Neural cell (in vitro differentiated cells): ENCODE measurements at regions not wholly inside any gene's neighbourhood (a gene's known extent, or its start where the extent isn't known, plus 50 kb on each side); places are given as distances from the start of the nearest gene placed in this dataset.

Experiments
- EP300 ChIP-seq: fragments of 450-650 bp; conservative IDR thresholded peaks from 2 replicates; pipeline ENCODE4 v1.6.1; 2014; ENCODE audit warnings: antibody characterized with exemption, mild to moderate bottlenecking, moderate library complexity; ENCODE audit not compliant: poor library complexity, severe bottlenecking
- TAF1 ChIP-seq: IDR thresholded peaks from 2 replicates; pipeline ENCODE4 v1.6.1; 2012; ENCODE audit warnings: low read depth
- TF ChIP-seq, protein P1 (sequence below): fragments of 450-650 bp; IDR thresholded peaks from 2 replicates; pipeline ENCODE4 v1.5.1; 2014; ENCODE audit warnings: antibody characterized with exemption, mild to moderate bottlenecking, moderate library complexity; ENCODE audit not compliant: poor library complexity, severe bottlenecking
- TF ChIP-seq, protein P2 (sequence below): IDR thresholded peaks from 2 replicates; pipeline ENCODE4 v1.6.1; 2012; ENCODE audit warnings: borderline replicate concordance

DNA sequence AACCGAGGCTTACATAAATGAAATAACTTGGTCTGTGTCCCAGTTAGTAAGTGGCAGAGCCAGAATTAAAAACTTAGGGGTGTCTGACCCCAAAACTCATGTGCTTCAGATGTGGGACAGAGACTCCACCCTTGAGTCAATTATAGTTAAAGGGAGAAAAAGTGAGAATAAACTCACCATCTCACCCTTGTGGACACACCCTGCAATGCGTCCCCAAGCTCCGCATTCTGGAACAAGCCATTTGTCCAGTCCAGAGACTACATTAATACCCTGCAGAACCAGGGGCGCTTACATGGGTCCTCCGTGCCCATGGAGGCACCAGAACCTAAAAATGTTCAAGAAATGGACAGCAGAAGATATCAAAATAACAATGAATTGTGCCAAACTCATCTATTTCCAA, 207.0 kb upstream of the ZNF507 start:
- TF ChIP-seq, protein P1, sequence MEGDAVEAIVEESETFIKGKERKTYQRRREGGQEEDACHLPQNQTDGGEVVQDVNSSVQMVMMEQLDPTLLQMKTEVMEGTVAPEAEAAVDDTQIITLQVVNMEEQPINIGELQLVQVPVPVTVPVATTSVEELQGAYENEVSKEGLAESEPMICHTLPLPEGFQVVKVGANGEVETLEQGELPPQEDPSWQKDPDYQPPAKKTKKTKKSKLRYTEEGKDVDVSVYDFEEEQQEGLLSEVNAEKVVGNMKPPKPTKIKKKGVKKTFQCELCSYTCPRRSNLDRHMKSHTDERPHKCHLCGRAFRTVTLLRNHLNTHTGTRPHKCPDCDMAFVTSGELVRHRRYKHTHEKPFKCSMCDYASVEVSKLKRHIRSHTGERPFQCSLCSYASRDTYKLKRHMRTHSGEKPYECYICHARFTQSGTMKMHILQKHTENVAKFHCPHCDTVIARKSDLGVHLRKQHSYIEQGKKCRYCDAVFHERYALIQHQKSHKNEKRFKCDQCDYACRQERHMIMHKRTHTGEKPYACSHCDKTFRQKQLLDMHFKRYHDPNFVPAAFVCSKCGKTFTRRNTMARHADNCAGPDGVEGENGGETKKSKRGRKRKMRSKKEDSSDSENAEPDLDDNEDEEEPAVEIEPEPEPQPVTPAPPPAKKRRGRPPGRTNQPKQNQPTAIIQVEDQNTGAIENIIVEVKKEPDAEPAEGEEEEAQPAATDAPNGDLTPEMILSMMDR = no peak
- TF ChIP-seq TAF1 = no peak
- TF ChIP-seq, protein P2, sequence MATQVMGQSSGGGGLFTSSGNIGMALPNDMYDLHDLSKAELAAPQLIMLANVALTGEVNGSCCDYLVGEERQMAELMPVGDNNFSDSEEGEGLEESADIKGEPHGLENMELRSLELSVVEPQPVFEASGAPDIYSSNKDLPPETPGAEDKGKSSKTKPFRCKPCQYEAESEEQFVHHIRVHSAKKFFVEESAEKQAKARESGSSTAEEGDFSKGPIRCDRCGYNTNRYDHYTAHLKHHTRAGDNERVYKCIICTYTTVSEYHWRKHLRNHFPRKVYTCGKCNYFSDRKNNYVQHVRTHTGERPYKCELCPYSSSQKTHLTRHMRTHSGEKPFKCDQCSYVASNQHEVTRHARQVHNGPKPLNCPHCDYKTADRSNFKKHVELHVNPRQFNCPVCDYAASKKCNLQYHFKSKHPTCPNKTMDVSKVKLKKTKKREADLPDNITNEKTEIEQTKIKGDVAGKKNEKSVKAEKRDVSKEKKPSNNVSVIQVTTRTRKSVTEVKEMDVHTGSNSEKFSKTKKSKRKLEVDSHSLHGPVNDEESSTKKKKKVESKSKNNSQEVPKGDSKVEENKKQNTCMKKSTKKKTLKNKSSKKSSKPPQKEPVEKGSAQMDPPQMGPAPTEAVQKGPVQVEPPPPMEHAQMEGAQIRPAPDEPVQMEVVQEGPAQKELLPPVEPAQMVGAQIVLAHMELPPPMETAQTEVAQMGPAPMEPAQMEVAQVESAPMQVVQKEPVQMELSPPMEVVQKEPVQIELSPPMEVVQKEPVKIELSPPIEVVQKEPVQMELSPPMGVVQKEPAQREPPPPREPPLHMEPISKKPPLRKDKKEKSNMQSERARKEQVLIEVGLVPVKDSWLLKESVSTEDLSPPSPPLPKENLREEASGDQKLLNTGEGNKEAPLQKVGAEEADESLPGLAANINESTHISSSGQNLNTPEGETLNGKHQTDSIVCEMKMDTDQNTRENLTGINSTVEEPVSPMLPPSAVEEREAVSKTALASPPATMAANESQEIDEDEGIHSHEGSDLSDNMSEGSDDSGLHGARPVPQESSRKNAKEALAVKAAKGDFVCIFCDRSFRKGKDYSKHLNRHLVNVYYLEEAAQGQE = no peak
- TF ChIP-seq EP300 = no peak
